Ovary (tissue), 7 donors: ENCODE measurements at regions not wholly inside any gene's neighbourhood (a gene's known extent, or its start where the extent isn't known, plus 50 kb on each side); places are given as distances from the start of the nearest gene placed in this dataset.

Source experiments
- DNase-seq, 5 donors: peaks; one replicate each; pipeline ENCODE4 v3.0.0-alpha.2; 2019 to 2020
- H3K27ac ChIP-seq, 2 donors: fragments of 200-600 bp; one replicate each; pipeline versions ENCODE4 v1.5.1 to v1.8.0; 2019 to 2022
- H3K27me3 ChIP-seq: fragments of 200-600 bp; one replicate; pipeline ENCODE4 v1.8.0; 2022
- H3K36me3 ChIP-seq: fragments of 200-600 bp; sonication (generic); one replicate; pipeline ENCODE4 v1.5.1; 2019
- H3K4me1 ChIP-seq: one replicate; pipeline ENCODE4 v1.8.1; 2013; ENCODE audit warnings: mild to moderate bottlenecking, moderate library complexity; ENCODE audit not compliant: insufficient read depth
- H3K4me3 ChIP-seq: fragments of 200-600 bp; sonication (generic); one replicate; pipeline ENCODE4 v1.5.1; 2017
- H3K9me3 ChIP-seq, 2 donors: fragments of 200-600 bp in 1 of 2; sonication (generic) in 1 of 2; one replicate each; pipeline versions ENCODE4 v1.5.1 to v1.8.1; 2013 to 2019; ENCODE audit warnings: mild to moderate bottlenecking in 1 of 2, moderate library complexity in 1 of 2
- EP300 ChIP-seq: sonication (generic); formaldehyde crosslinking; IDR thresholded peaks from one replicate; pipeline ENCODE4 v1.6.1; 2017; ENCODE audit warnings: antibody characterized with exemption
- POLR2A ChIP-seq: fragments of 450-650 bp; IDR thresholded peaks from one replicate; pipeline ENCODE4 v1.6.1; 2017; ENCODE audit warnings: antibody characterized with exemption, mild to moderate bottlenecking, moderate library complexity
- WGBS, 3 donors: extraction: QIAGEN DNeasy Blood & Tissue Kit in 1 of 3; methylation state at CpG; one replicate each; pipeline versions ENCODE4 v1.1.5 to v1.1.7; 2013 to 2017; 5-methylcytosine and 5-hydroxymethylcytosine counted together
- intact Hi-C, 4 donors: fragments of 100-400 bp; cut with DNase I; formaldehyde crosslinking; loops; one replicate each; pipeline versions ENCODE4 v1.11.0 to v1.15.1; 2022 to 2023
- TF ChIP-seq, protein P1 (sequence below), 3 donors: fragments of 450-650 bp in 2 of 3; fragments of 200-600 bp in 1 of 3; IDR thresholded peaks; one replicate each; pipeline versions ENCODE4 v1.5.1 to v1.8.0; 2016 to 2022; ENCODE audit warnings: antibody characterized with exemption in 3 of 3, mild to moderate bottlenecking in 1 of 3
- donor health status: DM: no; HTN: no; CAD: no; lungs with moderate emphysema.
- donor health status: DM: no; HTN: no; CAD: no.
- donor health status: Bipolar disorder and iron deficiency.
- donor health status: DM: no; HTN: no; CAD: no.
- donor health status: DM: yes; HTN: yes; CAD: no.

DNA sequence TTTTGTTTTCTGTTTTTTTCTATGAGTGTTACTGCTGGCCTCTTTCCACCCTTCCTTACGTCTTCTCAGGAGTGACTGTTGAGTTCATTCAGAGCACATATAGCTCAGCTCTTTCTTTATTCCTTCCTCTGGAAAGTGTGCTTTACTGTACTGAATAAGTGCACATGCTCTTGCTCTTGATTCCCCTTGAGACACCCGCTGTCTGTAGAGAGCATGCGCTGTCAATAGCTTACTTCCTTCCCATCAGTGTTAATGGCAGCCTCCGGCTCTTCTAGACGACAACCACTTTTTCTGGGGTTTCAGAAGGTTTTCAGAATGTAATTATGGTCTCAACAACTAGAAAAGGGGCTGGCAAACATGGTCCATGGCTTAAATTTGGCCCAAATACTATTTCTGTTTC lies 504.9 kb downstream of the C4orf33 start:
- WGBS, 3 donors: 87% methylated on average over 5 of the region's 5 CpGs
- Histone ChIP-seq H3K36me3 (no peaks in the 10 kb centered on the region), H3K9me3 (no peaks in the 10 kb centered on the region), H3K27ac (no peak overlapping the region), H3K4me3 (no peak overlapping the region), H3K27me3 (no peaks in the 10 kb centered on the region), H3K4me1 (no peaks in the 10 kb centered on the region)
- no peak for DNase-seq
- TF ChIP-seq EP300: no peak
- TF ChIP-seq, protein P1, sequence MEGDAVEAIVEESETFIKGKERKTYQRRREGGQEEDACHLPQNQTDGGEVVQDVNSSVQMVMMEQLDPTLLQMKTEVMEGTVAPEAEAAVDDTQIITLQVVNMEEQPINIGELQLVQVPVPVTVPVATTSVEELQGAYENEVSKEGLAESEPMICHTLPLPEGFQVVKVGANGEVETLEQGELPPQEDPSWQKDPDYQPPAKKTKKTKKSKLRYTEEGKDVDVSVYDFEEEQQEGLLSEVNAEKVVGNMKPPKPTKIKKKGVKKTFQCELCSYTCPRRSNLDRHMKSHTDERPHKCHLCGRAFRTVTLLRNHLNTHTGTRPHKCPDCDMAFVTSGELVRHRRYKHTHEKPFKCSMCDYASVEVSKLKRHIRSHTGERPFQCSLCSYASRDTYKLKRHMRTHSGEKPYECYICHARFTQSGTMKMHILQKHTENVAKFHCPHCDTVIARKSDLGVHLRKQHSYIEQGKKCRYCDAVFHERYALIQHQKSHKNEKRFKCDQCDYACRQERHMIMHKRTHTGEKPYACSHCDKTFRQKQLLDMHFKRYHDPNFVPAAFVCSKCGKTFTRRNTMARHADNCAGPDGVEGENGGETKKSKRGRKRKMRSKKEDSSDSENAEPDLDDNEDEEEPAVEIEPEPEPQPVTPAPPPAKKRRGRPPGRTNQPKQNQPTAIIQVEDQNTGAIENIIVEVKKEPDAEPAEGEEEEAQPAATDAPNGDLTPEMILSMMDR (IDR thresholded peaks at IDR 0.05): no peak
- no peak for TF ChIP-seq POLR2A
- intact Hi-C loops: no loop called here

DNA sequence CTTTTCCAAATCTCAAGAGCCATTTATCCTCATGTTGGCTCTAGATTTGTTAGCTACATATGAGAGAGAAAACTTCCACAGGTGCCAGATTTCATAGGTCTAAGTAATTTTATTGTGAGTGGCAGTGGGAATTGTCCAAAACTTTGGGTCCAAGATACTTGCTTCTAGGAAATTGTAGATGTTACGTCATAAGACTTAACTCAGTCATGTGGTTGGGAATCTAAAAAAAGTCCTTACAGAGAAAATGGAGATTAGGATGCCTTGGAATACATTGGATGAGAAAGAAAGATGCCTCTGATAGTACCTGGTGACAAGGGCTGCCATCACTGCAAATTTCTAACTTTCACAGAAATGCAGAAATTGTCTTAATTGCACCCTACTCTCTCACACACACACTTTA lies 506.5 kb downstream of the C4orf33 start:
- TF ChIP-seq, protein P1 (IDR thresholded peaks at IDR 0.05): no peak
- TF ChIP-seq POLR2A: no peak
- TF ChIP-seq EP300: no peak
- WGBS, 3 donors: 90 to 95% (median 93%) methylated on average over 1 of the region's 1 CpG
- H3K27ac ChIP-seq: no peak overlapping the region
- intact Hi-C loops: no loop called here
- no peak for DNase-seq
- H3K27me3 ChIP-seq: no peaks in the 10 kb centered on the region
- no peak overlapping the region for H3K4me3 ChIP-seq
- H3K36me3 ChIP-seq: no peaks in the 10 kb centered on the region
- no peaks in the 10 kb centered on the region for H3K9me3 ChIP-seq
- H3K4me1 ChIP-seq: no peaks in the 10 kb centered on the region

DNA sequence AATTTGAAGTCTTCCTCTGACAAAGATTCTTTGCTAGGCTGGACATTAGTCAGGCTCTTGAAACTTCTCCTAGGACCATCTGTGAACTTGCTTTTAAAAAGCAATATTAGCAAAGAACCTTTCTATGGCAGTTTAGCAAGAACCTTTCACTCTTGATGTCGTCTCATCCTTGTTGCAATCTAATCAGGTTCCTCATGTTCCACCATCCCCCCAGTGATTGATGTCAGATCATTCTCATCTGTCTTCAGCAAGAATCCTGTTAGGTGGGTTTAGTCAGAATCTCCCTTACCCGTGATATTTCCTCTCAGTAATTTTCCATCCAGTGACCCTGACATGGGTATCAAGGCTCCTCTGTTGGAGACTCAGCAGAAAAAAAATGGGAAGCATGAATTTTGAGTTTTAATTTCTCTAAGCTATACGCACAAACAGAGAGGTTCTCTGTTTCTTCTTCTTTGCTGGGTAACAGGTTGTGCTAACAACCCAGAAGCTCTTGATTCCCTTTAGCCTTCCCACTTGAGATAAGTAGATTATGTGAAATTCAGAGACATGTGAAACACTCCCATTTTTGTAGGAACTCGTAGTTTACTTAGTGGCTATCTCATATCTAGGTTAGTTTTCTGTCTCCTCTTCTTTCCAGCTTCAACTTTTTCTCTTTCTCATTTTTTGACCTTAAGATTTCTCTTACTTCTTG lies 507.4 kb downstream of the C4orf33 start:
- no peak overlapping the region for H3K27ac ChIP-seq
- H3K4me1 ChIP-seq: no peaks in the 10 kb centered on the region
- no peaks in the 10 kb centered on the region for H3K36me3 ChIP-seq
- WGBS, 3 donors: 59 to 70% (median 64%) methylated on average over 4 of the region's 4 CpGs
- intact Hi-C loops: no loop called here
- H3K27me3 ChIP-seq: no peaks in the 10 kb centered on the region
- TF ChIP-seq, protein P1 (IDR thresholded peaks at IDR 0.05): no peak
- TF ChIP-seq POLR2A (no peak), EP300 (no peak)
- H3K4me3 ChIP-seq: no peak overlapping the region
- no peaks in the 10 kb centered on the region for H3K9me3 ChIP-seq
- DNase-seq: no peak

DNA sequence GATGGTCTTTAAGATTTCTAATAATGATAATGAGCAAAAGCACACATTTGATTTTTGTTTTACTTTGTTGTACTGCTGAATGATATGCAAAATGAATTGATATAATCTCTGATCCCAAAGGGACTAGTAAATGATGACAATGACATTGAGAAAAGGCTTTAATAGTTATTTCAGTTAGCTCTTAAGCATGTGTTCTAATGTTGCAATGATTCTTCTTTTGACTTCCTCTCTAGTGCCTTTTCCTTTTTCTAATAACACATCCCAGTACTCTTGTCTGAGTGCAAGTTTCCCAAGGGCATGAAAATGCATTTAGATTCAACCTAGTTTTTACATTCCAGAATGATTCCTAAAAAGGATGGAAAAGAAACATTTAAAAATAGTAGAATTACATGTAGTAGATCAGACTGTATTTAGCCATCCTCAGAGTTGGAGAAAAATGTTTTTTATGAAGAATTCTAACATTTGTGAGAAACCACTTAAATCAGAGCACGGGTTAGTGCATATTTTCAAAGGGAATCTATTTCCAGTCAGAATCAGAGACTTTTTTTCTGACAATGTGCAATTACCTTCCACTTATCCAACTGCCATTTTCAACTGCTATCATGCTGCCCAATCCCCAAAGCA lies 508.8 kb downstream of the C4orf33 start:
- intact Hi-C loops: no loop called here
- no peaks in the 10 kb centered on the region for H3K9me3 ChIP-seq
- TF ChIP-seq, protein P1 (IDR thresholded peaks at IDR 0.05): no peak
- TF ChIP-seq EP300 (no peak), POLR2A (no peak)

More for the DNA sequence above, 508.8 kb downstream of the C4orf33 start:
- WGBS, 3 donors: 65 to 69% (median 65%) methylated on average over 1 of the region's 1 CpG
- Histone ChIP-seq H3K4me1 (no peaks in the 10 kb centered on the region), H3K36me3 (no peaks in the 10 kb centered on the region), H3K27ac (no peak overlapping the region), H3K27me3 (no peaks in the 10 kb centered on the region), H3K4me3 (no peak overlapping the region)
- no peak for DNase-seq
